Right ventricle myocardium superior (tissue), 1 donor: ENCODE measurements at regions not wholly inside any gene's neighbourhood (a gene's known extent, or its start where the extent isn't known, plus 50 kb on each side); places are given as distances from the start of the nearest gene placed in this dataset.
"Not testable (repeated sequence)": the region's sequence is repeated elsewhere in the genome, so short reads cannot be mapped to it uniquely, and the experiment has no call there.

Experiments used
- ATAC-seq: fragments of 200-7000 bp; cut with Tn5 transposase; one replicate; pipeline ENCODE4 v1.9.1; 2020; ENCODE audit warnings: mild to moderate bottlenecking; ENCODE audit not compliant: poor library complexity
- DNase-seq: peaks from one replicate; pipeline ENCODE4 v3.0.0-alpha.2; 2020
- intact Hi-C: fragments of 100-400 bp; cut with DNase I; formaldehyde crosslinking; loops from one replicate; pipeline ENCODE4 v1.11.2; 2022
- donor health status: DM: no; HTN: yes; CAD: no; lungs with severe emphysema.

DNA sequence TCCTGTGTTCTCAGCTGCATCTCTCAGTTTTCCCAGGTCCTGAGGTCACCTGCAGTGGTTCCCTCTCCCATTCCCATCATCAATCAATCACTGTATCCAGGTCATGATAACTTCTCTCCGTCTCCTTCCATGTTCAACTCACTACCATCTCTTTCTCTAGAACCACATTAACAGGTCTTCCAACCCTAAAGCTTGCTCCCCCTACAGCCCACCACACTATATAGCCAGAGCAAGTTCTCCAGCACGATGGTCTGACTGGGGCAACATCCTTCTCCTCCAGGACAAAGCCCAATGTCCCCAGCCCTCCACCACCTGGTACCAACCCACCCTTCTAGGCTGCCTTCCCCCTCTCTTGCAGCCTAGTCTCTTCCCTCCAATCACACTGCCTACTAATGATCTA lies 241.6 kb downstream of the CDK5RAP2 start:
- DNase-seq: no peak
- no peak for ATAC-seq
- intact Hi-C loops: no loop called here

DNA sequence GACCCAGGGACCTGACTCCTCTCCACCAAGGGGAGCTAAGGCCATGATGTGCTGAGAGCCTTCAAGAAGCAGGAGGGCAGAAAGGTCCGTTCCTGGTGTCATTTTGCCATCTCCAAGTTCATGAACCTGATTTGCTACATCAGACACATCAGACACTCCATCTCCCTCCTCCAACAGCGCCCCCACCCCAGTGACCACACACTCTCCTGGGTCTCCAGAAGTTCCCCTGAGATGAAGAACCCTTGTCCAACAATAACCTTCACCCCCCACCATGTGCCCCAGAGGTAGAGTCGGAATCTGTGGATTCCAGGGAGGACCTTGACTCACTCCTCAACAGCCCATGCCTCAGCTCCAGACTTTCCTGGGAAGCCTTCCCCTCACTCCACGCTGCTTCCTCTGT lies 242.8 kb downstream of the CDK5RAP2 start:
- intact Hi-C loops: no loop called here
- no peak for ATAC-seq
- DNase-seq: no peak

DNA sequence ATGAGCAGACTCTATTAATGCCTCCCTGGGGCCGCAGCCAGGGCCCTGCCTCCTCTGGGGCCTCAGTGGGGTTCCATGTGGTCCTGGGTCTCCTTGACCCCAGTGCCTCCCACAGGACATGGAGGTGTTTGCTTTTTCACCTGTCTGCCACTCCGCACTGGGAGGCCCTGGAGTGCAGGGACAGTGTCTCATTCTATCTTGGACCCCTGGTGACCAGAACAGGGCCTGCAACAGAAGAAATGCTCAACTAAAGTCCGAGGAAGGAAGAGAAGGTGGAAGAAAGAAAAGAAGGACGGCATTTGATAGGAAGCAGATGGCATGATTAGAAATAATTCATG lies 243.2 kb downstream of the CDK5RAP2 start:
- ATAC-seq: no peak
- DNase-seq: no peak
- intact Hi-C loops: no loop called here

DNA sequence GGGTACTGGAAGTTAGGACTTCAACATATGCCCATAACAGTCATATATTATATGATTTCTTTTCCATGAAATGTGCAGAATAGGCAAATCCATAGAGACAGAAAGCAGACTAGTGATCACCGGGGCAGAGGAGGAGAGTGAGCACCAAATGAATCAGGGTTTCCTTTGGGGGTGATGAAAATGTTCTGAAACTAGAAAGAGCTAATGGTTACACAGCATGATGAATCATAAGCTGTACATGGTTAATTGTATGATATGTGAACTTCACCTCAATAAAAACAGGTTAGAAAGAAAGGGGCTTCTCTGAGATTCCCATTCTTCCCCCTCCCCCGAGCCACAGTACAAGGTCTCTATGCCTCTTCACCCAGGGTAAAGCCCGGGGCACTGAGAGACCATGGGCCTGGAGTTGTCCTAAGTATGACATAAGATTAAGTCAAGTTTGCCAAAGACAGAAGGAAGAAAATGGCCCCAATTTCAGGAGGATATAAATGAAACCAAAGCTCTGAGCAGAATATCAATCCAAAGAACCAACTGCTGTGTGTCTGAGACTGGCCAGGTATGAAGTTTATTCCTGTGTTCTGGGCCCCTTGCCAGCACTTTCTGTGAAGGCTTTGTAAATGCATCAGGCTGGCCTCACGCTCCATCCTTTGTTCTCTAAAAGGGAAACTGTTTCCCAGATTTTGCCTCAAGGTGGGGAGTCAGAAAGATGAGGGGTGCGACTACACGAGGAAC lies 243.8 kb downstream of the CDK5RAP2 start:
- no peak for DNase-seq
- ATAC-seq: no peak
- intact Hi-C loops: no loop called here

DNA sequence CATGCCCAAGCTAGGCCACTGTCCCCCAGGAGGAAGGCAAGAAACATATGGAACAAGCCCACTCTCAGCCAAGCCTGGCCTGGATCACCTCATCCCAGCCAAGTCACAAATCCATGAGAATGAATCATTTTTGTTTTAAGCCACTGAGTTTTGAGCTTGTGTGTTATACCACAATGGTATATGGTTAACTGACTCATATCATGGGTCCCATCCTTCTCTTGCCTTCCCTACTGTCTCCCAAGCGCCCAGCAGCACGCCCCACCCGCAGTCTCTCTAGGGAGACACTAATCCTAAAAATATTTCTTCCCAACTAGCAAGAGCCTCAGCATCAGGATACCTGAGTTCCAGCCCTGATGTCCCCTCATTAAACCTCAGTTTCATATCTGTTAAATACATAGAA lies 248.1 kb downstream of the CDK5RAP2 start:
- no peak for ATAC-seq
- intact Hi-C loops: no loop called here
- no peak for DNase-seq

DNA sequence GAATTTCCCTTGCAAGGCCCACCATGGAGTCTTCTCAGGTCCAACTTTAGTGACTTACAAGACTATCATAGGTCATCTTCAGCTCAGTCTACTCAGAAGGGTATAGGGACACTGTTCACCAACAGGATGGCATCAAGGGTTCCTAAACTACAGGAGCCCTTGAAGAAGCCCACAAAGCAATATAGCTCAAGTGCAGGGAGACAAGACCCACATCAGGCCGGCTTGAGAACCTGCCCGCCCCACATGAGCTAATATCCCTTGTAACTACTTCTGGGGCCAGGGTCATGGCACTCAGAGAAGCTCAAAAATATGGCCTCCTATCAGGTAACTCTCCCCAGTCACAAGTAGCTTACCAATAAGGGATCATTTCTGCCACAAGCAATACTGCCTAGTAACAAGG lies 249.9 kb downstream of the CDK5RAP2 start:
- no peak for DNase-seq
- intact Hi-C loops: no loop called here
- ATAC-seq: no peak

DNA sequence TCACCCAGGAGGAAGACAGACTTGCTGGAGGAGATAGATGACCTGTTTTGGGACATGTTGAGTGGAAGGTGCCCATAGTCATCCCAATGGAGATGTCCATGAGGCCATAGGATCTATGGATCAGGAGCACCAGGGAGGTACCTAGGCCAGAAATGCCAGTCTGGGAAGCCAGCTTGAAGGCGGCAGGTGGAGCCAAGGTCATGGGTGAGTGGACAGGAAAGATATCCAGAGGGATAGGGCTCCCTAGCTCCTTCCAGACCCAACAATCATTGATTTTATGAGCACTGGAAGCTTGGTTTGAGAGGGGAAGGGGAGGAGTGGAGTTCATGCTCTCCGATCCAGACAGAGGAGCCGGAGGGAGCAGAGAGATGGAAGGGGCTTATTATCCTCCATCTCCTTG lies 252.6 kb downstream of the CDK5RAP2 start:
- intact Hi-C loops: no loop called here
- ATAC-seq: no peak

DNA sequence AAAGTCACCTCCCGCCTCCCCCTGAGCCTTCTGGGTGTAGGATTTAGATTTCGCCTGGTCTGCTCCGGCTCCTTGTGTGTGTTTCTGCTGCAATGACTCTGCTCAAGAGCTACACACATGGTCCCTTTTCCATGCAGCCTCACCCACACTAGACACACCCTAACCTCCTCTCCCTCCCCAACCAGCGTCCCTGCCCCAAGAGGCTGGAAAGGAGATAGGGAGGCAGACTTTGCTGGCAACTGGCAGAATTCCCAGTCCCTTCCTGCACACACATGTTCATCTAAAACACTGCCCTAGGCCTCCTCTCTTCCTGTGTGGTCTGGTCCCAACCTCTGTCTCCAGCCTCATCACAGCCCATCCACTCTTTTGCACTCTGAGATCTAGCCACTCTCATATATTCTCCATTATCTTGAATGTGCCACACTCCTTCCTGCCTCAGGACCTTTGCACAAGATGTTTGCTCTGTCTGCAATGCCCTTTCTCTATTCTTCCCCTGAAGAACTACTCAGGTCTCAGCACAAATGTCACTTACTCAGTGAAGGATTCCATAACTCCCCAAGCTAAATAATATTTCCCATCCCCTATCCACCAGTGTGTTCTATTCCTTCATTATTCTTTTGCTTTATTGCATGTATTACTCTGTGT lies 253.8 kb downstream of the CDK5RAP2 start:
- no peak for ATAC-seq
- no peak for DNase-seq
- intact Hi-C loops: no loop called here

More for the DNA sequence above, 252.6 kb downstream of the CDK5RAP2 start:
- no peak for DNase-seq

DNA sequence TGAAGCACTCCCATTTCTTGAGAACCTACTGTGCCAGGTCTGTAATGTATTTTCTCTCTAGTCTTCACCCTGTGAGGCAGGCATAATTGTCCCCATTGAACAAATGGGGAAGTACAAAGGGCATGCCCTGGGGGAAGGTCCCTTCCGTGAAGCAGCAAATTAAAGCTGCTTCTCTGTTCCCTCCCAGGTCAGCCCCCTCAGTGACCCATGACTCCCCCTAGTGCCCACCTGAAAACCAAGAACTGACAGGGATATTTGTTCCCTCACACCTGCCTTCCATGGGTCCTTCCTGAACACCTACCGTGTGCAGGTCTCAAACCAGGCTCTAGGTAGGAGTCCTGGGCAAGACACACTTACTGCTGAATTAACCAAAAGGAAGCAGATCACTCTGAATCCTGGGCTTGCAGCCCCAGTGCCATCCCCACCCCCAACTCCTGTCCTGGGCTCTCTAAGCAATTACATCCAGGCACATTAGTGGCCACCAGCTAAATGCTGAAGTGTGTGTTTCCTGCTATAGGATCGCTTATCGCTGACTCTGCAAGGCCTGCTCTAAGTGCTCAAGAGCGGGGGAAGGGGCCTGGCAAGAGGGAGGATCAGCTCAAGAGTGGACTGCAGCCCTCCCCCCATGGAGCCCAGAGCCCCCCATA lies 254.8 kb downstream of the CDK5RAP2 start:
- no peak for ATAC-seq
- DNase-seq: no peak
- intact Hi-C loops: no loop called here

DNA sequence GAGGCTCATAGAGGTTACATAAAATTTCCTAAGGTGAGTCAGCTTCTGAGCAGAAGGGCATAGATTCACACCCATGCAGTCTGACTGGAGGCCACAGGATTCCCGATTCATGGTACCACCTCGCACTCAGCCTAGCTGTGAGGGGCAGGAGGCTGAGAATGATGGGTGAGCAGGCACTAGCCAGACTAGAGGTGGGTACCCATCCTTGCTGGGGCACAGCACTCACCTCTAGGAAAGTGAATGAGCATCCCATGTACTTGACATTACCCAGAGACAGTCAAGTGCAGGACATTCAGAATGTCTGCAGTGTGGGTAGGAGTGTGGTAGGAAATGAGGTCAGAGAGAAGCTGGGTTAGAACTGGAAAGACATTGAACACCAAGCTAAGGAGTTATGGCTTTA lies 255.5 kb downstream of the CDK5RAP2 start:
- intact Hi-C loops: no loop called here
- DNase-seq (no peak), ATAC-seq (no peak)

DNA sequence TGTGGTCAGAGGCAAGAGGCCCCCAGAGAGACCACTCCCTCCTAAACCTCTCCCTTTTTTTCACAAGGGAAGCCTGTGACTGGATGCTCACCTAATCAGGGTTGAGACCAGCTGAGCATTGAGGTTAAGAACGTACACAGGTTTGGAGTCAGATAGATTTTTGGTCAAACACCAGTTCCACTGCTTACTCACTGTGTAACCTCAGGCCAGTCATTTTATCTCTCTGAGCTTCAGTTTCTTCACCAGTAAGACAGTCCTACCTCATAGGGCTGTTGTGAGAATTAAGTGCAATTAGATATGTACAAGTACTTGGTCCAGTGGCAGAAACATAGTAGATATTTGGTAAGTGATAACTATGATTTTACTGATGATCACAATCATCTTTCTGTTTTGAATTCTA lies 256.8 kb downstream of the CDK5RAP2 start:
- no peak for ATAC-seq
- intact Hi-C loops: no loop called here
- no peak for DNase-seq

DNA sequence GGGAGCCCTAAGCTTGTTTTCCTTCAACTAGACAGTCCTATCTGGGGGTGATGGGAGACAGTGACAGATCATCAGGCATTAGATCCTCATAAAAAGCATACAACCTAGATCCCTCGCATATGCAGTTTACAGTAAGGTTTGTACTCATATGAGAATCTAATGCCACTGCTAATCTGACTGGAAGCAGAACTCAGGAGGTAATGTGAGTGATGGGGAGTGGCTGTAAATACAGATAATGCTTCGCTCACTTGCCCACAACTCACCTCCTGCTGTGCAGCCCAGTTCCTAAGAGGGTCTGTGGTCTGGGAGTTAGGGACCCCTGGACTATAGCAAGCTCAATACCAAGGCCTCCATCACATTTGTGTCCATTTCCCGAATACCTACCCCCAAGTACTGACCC lies 260.5 kb downstream of the CDK5RAP2 start:
- ATAC-seq (no peak), DNase-seq (no peak)
- intact Hi-C loops: no loop called here

DNA sequence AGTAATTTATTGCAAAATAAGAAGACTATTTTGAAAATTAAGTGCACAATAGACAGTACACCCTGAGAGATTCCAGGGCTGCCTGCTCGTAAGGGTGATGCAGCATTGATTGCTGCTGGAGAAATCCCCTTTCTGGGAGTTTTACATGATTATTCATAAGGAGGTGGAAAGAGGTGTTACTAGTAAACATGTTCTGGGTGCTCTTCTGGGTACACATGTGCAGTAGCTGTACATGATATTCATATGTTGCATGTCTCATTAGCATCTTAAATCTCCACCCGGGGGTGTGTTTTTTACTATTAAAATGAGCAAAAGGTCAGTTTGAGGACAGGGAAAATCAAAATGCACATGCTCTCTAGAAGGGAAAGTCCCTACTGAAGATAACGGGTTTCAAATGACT lies 264.8 kb downstream of the CDK5RAP2 start:
- intact Hi-C loops: no loop called here
- no peak for ATAC-seq
- no peak for DNase-seq

DNA sequence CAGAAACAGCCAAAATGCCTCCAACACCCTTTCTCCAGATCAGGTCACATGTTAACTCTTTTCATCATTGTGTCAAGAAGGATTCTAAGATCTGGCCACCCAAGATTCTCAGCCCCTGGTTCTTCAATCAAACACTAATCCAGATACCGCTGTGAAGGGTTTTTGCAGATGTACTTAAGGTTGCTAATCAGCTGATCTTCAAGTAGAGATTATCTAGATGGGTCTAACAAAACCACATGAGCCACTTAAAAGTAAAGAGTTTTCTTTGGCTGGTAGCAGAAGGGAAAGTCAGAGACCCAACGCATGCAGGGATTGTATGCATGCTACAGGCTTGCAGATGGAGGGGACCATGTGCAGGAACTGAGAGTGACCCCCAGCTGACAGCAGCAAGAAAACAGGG lies 267.9 kb downstream of the CDK5RAP2 start:
- intact Hi-C loops: no loop called here
- DNase-seq (no peak), ATAC-seq (no peak)

DNA sequence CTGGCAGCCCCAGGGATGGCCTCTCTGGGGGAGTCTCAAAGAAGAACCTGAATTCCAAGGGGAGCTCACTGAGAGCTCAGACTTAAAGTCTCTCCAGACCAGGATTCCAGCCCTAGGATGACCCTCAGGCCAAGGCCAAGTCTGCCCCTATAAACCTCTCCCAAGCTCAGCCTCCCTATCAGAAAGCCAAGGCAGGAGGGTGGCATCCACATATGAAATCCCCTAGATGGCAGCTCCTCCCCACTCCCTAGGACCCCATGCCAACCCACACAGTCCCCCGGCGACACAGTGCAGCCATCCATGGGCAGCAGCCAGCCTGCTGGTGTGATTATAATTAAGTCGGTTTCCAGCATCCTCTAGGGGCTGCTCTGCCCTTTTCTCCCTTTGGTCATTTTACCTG lies 269.9 kb downstream of the CDK5RAP2 start:
- no peak for DNase-seq
- intact Hi-C loops: no loop called here
- no peak for ATAC-seq

DNA sequence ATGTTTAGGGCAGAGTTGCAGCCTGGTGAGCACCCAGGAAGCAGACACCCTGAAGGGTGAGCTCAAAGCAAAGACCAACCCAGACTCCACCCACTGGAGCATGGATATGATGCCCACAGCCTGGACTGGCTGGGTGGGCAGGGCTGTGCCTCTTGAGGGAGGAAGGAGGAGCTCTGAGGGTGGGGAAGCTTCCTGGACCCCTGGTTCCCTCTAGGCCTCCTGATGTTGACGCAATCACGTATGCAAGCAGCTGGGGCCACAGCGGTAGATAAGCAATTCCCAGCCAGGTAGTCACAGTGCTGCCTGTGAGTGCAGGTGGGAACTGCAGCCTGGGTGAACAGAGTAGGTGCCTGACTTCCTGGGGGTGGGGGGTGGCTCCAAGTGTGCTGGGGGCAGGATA lies 271.5 kb downstream of the CDK5RAP2 start:
- ATAC-seq (no peak), DNase-seq (no peak)
- intact Hi-C loops: no loop called here

DNA sequence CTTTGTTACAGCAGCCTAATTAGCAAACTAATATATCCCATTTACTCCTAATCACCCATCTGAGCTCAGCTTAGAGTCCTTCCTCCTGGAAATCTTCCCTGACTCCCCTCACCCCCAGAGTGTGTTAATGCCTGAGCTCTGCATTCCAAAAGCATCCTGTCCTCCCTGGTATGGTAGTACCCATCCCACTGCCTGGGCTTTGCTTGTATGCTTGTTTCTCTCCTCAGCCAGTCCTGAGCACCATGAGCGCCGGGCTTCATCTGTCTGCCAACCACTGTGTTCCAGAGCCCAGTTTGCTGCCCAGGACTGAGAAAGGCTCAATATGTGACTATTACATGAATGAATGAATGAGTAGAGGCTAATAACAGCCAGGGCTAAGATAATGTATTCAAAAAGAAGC lies 272.4 kb downstream of the CDK5RAP2 start:
- intact Hi-C loops: no loop called here
- ATAC-seq: no peak
- DNase-seq: no peak

DNA sequence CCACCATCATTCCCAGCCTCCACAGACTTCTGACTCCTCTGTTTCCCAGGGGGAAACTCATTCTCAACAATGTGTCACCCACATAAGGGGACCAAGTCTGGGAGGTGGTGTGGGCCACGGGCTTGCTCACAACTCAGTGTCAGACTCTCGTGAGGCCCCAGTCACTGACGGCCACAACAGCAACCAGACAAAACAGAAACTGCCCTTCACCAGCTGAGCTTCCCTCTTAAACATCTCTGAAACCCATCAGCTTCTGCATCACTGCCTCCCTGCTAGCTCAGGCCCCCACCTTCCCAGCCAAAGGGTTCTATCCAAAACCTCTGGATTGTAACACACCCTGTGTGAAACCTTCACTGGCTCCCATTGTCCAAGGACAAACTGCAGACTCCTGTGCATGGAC lies 273.4 kb downstream of the CDK5RAP2 start:
- ATAC-seq: no peak
- DNase-seq: no peak
- intact Hi-C loops: no loop called here

DNA sequence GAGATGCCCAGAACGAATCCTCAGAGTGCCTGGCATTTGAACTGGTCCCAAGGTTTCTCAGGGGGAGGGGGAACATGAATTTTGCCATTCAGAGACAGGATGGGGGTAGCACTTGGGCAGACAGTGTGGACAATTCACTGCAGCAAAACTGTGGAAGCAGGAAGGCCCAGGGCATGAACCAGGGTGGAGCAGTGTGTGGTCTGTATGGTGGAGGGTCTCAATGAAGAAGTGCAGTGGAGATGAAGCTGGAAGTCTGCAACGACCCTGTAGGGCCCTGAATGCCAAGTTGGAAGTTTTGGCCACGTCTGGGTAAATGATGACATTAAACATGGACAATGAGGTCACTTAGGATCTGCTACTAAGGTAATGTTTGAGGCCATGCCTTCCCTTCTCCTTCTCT lies 273.9 kb downstream of the CDK5RAP2 start:
- no peak for DNase-seq

DNA sequence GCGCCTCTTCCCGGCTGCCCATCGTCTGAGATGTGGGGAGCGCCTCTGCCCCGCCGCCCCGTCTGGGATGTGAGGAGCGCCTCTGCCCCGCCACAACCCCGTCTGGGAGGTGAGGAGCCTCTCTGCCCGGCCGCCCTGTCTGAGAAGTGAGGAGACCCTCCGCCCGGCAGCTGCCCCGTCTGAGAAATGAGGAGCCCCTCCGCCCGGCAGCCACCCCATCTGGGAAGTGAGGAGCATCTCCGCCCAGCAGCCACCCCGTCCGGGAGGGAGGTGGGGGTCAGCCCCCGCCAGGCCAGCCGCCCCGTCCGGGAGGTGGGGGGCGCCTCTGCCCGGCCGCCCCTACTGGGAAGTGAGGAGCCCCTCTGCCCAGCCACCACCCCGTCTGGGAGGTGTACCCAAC lies 275.1 kb downstream of the CDK5RAP2 start:
- ATAC-seq, intact Hi-C loops, DNase-seq: not testable (repeated sequence)

More for the DNA sequence above, 273.9 kb downstream of the CDK5RAP2 start:
- no peak for ATAC-seq
- intact Hi-C loops: no loop called here
